MM.1S (cell line): ENCODE measurements at regions not wholly inside any gene's neighbourhood (a gene's known extent, or its start where the extent isn't known, plus 50 kb on each side); places are given as distances from the start of the nearest gene placed in this dataset.

ENCODE experiments used
- CTCF ChIP-seq: fragments of 300-600 bp; sonication (generic); IDR thresholded peaks from 2 replicates; pipeline ENCODE4 v1.5.1; 2016; ENCODE audit warnings: antibody characterized with exemption, low read length, mixed read lengths
- EZH2 ChIP-seq: fragments of 300-600 bp; sonication (generic); optimal IDR thresholded peaks from 2 replicates; pipeline ENCODE3; 2017; ENCODE audit warnings: low read depth, mild to moderate bottlenecking, antibody characterized with exemption, low read length, mixed read lengths
- EZH2phosphoT487 ChIP-seq: fragments of 300-600 bp; sonication (generic); IDR thresholded peaks from 2 replicates; pipeline ENCODE4 v1.6.1; 2018; ENCODE audit warnings: antibody characterized with exemption, low read length

GRCh38 chr11:92916299-92916698 lies 53.2 kb upstream of the MTNR1B start:
- TF ChIP-seq EZH2 (no peak), CTCF (no peak), EZH2phosphoT487 (no peak)
